C4-2B (cell line): ENCODE measurements at regions not wholly inside any gene's neighbourhood (a gene's known extent, or its start where the extent isn't known, plus 50 kb on each side); places are given as distances from the start of the nearest gene placed in this dataset.

Experiments used
- ZFX ChIP-seq: fragments of 450-650 bp; IDR thresholded peaks from 2 replicates; pipeline ENCODE4 v1.6.1; 2017
- TF ChIP-seq, protein P1 (sequence below): fragments of 450-650 bp; conservative IDR thresholded peaks from 2 replicates; pipeline ENCODE4 v1.5.1; 2017; ENCODE audit warnings: mild to moderate bottlenecking

GRCh38 chr7:11272352-11272751, 298.7 kb downstream of the PHF14 start:
- TF ChIP-seq, protein P1, sequence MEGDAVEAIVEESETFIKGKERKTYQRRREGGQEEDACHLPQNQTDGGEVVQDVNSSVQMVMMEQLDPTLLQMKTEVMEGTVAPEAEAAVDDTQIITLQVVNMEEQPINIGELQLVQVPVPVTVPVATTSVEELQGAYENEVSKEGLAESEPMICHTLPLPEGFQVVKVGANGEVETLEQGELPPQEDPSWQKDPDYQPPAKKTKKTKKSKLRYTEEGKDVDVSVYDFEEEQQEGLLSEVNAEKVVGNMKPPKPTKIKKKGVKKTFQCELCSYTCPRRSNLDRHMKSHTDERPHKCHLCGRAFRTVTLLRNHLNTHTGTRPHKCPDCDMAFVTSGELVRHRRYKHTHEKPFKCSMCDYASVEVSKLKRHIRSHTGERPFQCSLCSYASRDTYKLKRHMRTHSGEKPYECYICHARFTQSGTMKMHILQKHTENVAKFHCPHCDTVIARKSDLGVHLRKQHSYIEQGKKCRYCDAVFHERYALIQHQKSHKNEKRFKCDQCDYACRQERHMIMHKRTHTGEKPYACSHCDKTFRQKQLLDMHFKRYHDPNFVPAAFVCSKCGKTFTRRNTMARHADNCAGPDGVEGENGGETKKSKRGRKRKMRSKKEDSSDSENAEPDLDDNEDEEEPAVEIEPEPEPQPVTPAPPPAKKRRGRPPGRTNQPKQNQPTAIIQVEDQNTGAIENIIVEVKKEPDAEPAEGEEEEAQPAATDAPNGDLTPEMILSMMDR: no peak
- TF ChIP-seq ZFX: no peak
